Mesenchymal stem cell (in vitro differentiated cells and primary cell): ENCODE measurements at regions not wholly inside any gene's neighbourhood (a gene's known extent, or its start where the extent isn't known, plus 50 kb on each side); places are given as distances from the start of the nearest gene placed in this dataset.

Experiments used
- DNase-seq: peaks from one replicate; pipeline ENCODE4 v3.0.0-alpha.2; 2013
- H2AFZ ChIP-seq: one replicate; pipeline ENCODE4 v1.6.1; 2013; ENCODE audit warnings: low read depth, mild to moderate bottlenecking, control low read depth, inconsistent platforms, low read length, moderate library complexity
- H2AK5ac ChIP-seq: 2 replicates; pipeline ENCODE4 v1.6.1; 2013; ENCODE audit warnings: low read length, moderate library complexity, mild to moderate bottlenecking, inconsistent platforms; ENCODE audit not compliant: severe bottlenecking
- H2BK120ac ChIP-seq: one replicate; pipeline ENCODE4 v1.6.1; 2013; ENCODE audit warnings: low read depth, mild to moderate bottlenecking, inconsistent platforms, low read length, moderate library complexity
- H2BK12ac ChIP-seq, 2 experiments: one replicate each; pipeline ENCODE4 v1.6.1; 2013; ENCODE audit warnings: inconsistent platforms in 2 of 2, low read length in 2 of 2, mild to moderate bottlenecking in 2 of 2, moderate library complexity in 2 of 2, control low read depth in 1 of 2
- H2BK15ac ChIP-seq: one replicate; pipeline ENCODE4 v1.6.1; 2013; ENCODE audit warnings: mild to moderate bottlenecking, low read depth, inconsistent platforms; ENCODE audit not compliant: poor library complexity, severe bottlenecking
- H2BK5ac ChIP-seq: 2 replicates; pipeline ENCODE4 v1.6.1; 2013; ENCODE audit warnings: low read depth, mild to moderate bottlenecking, low read length, control low read depth, inconsistent platforms; ENCODE audit not compliant: poor library complexity, severe bottlenecking
- H3K14ac ChIP-seq, 2 experiments: one replicate each; pipeline ENCODE4 v1.6.1; 2013; ENCODE audit warnings: inconsistent platforms in 2 of 2, low read length in 2 of 2, control low read depth in 1 of 2, mild to moderate bottlenecking in 1 of 2, moderate library complexity in 1 of 2
- H3K18ac ChIP-seq, 2 experiments: one replicate each; pipeline ENCODE4 v1.6.1; 2013; ENCODE audit warnings: inconsistent platforms in 2 of 2, low read length in 2 of 2, control low read depth in 1 of 2, low read depth in 1 of 2, mild to moderate bottlenecking in 1 of 2
- H3K23ac ChIP-seq, 2 experiments: one replicate each; pipeline ENCODE4 v1.6.1; 2013; ENCODE audit warnings: inconsistent platforms in 2 of 2, low read length in 2 of 2, mild to moderate bottlenecking in 2 of 2, moderate library complexity in 2 of 2, control low read depth in 1 of 2
- H3K27ac ChIP-seq: 2 replicates; pipeline ENCODE4 v1.5.1; 2013; ENCODE audit warnings: mild to moderate bottlenecking, moderate library complexity, low read length, control low read depth, inconsistent platforms; ENCODE audit not compliant: poor library complexity, severe bottlenecking
- H3K27me3 ChIP-seq, 2 experiments: 2 replicates each; pipeline versions ENCODE4 v1.6.1 to v1.7.0; 2013; ENCODE audit warnings: low read length in 2 of 2, mild to moderate bottlenecking in 2 of 2, moderate library complexity in 2 of 2, control low read depth in 1 of 2, inconsistent platforms in 1 of 2; ENCODE audit not compliant: control insufficient read depth in 1 of 2, insufficient read depth in 1 of 2
- H3K36me3 ChIP-seq, 2 experiments: 2 replicates each; pipeline versions ENCODE4 v1.6.1 to v1.7.0; 2013; ENCODE audit warnings: low read length in 2 of 2, control low read depth in 1 of 2, inconsistent platforms in 1 of 2, low read depth in 1 of 2, mild to moderate bottlenecking in 1 of 2; ENCODE audit not compliant: insufficient read depth in 2 of 2, control insufficient read depth in 1 of 2
- H3K4ac ChIP-seq, 2 experiments: one replicate each; pipeline ENCODE4 v1.6.1; 2013; ENCODE audit warnings: inconsistent platforms in 2 of 2, low read length in 2 of 2, mild to moderate bottlenecking in 2 of 2, moderate library complexity in 2 of 2, control low read depth in 1 of 2, low read depth in 1 of 2
- H3K4me1 ChIP-seq: 2 replicates; pipeline ENCODE4 v1.6.1; 2013; ENCODE audit warnings: low read depth, low read length, control low read depth; ENCODE audit not compliant: control insufficient read depth, insufficient read depth
- H3K4me2 ChIP-seq: 2 replicates; pipeline ENCODE4 v1.6.1; 2013; ENCODE audit warnings: low read length, mild to moderate bottlenecking, inconsistent platforms; ENCODE audit not compliant: poor library complexity, severe bottlenecking
- H3K4me3 ChIP-seq, 2 experiments: 2 replicates each; pipeline versions ENCODE4 v1.5.1 to v1.7.0; 2013; ENCODE audit warnings: low read length in 2 of 2, mild to moderate bottlenecking in 2 of 2, control low read depth in 1 of 2, low read depth in 1 of 2; ENCODE audit not compliant: insufficient read depth in 1 of 2
- H3K79me1 ChIP-seq: replicated peaks from 2 replicates; pipeline ENCODE4 v1.6.1; 2013; ENCODE audit warnings: mild to moderate bottlenecking, control low read depth, low read length, inconsistent platforms; ENCODE audit not compliant: poor library complexity, severe bottlenecking
- H3K9ac ChIP-seq: 2 replicates; pipeline ENCODE4 v1.7.0; 2013; ENCODE audit warnings: mild to moderate bottlenecking, low read length, moderate library complexity
- H3K9me3 ChIP-seq: 2 replicates; pipeline ENCODE4 v1.7.0; 2013; ENCODE audit warnings: mild to moderate bottlenecking, low read length; ENCODE audit not compliant: control insufficient read depth
- H4K8ac ChIP-seq: one replicate; pipeline ENCODE4 v1.6.1; 2013; ENCODE audit warnings: inconsistent platforms, mild to moderate bottlenecking, low read length, moderate library complexity
- H4K91ac ChIP-seq: one replicate; pipeline ENCODE4 v1.6.1; 2013; ENCODE audit warnings: mild to moderate bottlenecking, low read length, inconsistent platforms
- WGBS: methylation state at CpG from one replicate; pipeline ENCODE4 v1.1.7; 2013; ENCODE audit warnings: mixed read lengths; 5-methylcytosine and 5-hydroxymethylcytosine counted together

- DNase-seq: no peak
- Histone ChIP-seq H2BK5ac (no peak overlapping the region), H2AFZ (no peak overlapping the region), H3K4me1 (no peaks in the 10 kb centered on the region), H2BK120ac (no peak overlapping the region), H2BK12ac (no peak overlapping the region), H3K14ac (no peak overlapping the region), H3K27ac (no peak overlapping the region), H3K4ac (no peak overlapping the region), H3K4me2 (no peak overlapping the region), H3K27me3 (peaks cover 0 to 11% of the 10 kb centered on the region in 2 experiments), H3K23ac (no peak overlapping the region), H3K18ac (no peak overlapping the region), H4K91ac (no peak overlapping the region), H3K79me1 (no peaks in the 10 kb centered on the region), H2BK15ac (no peak overlapping the region), H3K9ac (no peak overlapping the region), H4K8ac (no peak overlapping the region), H3K36me3 (no peaks in the 10 kb centered on the region), H2AK5ac (no peak overlapping the region), H3K9me3 (no peaks in the 10 kb centered on the region), H3K4me3 (no peak overlapping the region)
- 70% methylated on average over 5 of the region's 5 CpGs for WGBS
Observed at GRCh38 chr20:24138196-24138857, 149.7 kb upstream of the GGTLC1 start.

- H3K4ac ChIP-seq: no peak overlapping the region
- no peak overlapping the region for H2BK5ac ChIP-seq
- H2BK12ac ChIP-seq: no peak overlapping the region
- H3K18ac ChIP-seq: no peak overlapping the region
- no peak overlapping the region for H3K4me3 ChIP-seq
- H3K36me3 ChIP-seq: no peaks in the 10 kb centered on the region
- no peak overlapping the region for H3K9ac ChIP-seq
- no peak overlapping the region for H2AK5ac ChIP-seq
- H3K79me1 ChIP-seq: no peaks in the 10 kb centered on the region
- no peaks in the 10 kb centered on the region for H3K9me3 ChIP-seq
- H2AFZ ChIP-seq: no peak overlapping the region
- peaks cover 0 to 12% of the 10 kb centered on the region in 2 experiments for H3K27me3 ChIP-seq
- WGBS: 59% methylated on average over 2 of the region's 2 CpGs
- H4K8ac ChIP-seq: no peak overlapping the region
- H3K4me2 ChIP-seq: no peak overlapping the region
- DNase-seq: no peak
- H3K14ac ChIP-seq: no peak overlapping the region
- no peak overlapping the region for H3K27ac ChIP-seq
- no peak overlapping the region for H4K91ac ChIP-seq
- H3K23ac ChIP-seq: no peak overlapping the region
- no peak overlapping the region for H2BK120ac ChIP-seq
- no peak overlapping the region for H2BK15ac ChIP-seq
- H3K4me1 ChIP-seq: peaks cover 2% of the 10 kb centered on the region
Observed at GRCh38 chr20:24136659-24137246, 148.2 kb upstream of the GGTLC1 start.

- no peaks in the 10 kb centered on the region for H3K79me1 ChIP-seq
- no peaks in the 10 kb centered on the region for H3K36me3 ChIP-seq
- H3K9ac ChIP-seq: no peak overlapping the region
- 85% methylated on average over 10 of the region's 12 CpGs for WGBS
- no peak for DNase-seq
- no peaks in the 10 kb centered on the region for H3K9me3 ChIP-seq
- H3K23ac ChIP-seq: no peak overlapping the region
- H4K91ac ChIP-seq: no peak overlapping the region
- H3K27me3 ChIP-seq: peaks cover 0 to 16% of the 10 kb centered on the region in 2 experiments
- H3K27ac ChIP-seq: no peak overlapping the region
- no peak overlapping the region for H2BK120ac ChIP-seq
- peak overlapping the region; percentile 29 for H2AFZ ChIP-seq
- H4K8ac ChIP-seq: no peak overlapping the region
- no peak overlapping the region for H3K4me3 ChIP-seq
- no peak overlapping the region for H2BK15ac ChIP-seq
- no peak overlapping the region for H2AK5ac ChIP-seq
- no peak overlapping the region for H3K4ac ChIP-seq
- H3K4me2 ChIP-seq: no peak overlapping the region
- H2BK12ac ChIP-seq: no peak overlapping the region
- peaks cover 2% of the 10 kb centered on the region for H3K4me1 ChIP-seq
- H3K18ac ChIP-seq: no peak overlapping the region
- H2BK5ac ChIP-seq: no peak overlapping the region
- H3K14ac ChIP-seq: no peak overlapping the region
Observed at GRCh38 chr20:24135781-24136180, 147.2 kb upstream of the GGTLC1 start.

- Histone ChIP-seq H4K8ac (no peak overlapping the region), H3K9me3 (no peaks in the 10 kb centered on the region), H3K18ac (no peak overlapping the region), H3K4me1 (peaks cover 2% of the 10 kb centered on the region), H3K27me3 (peaks cover 0 to 21% of the 10 kb centered on the region in 2 experiments), H2BK120ac (no peak overlapping the region), H2BK12ac (no peak overlapping the region), H3K23ac (no peak overlapping the region), H2BK15ac (no peak overlapping the region), H3K9ac (no peak overlapping the region), H3K14ac (no peak overlapping the region), H2AK5ac (no peak overlapping the region), H4K91ac (no peak overlapping the region), H3K36me3 (no peaks in the 10 kb centered on the region), H3K79me1 (no peaks in the 10 kb centered on the region), H2BK5ac (peak overlapping the region; percentile 33), H3K27ac (no peak overlapping the region), H3K4me2 (no peak overlapping the region), H2AFZ (no peak overlapping the region), H3K4me3 (no peak overlapping the region), H3K4ac (no peak overlapping the region)
- DNase-seq: no peak
- WGBS: 89% methylated on average over 22 of the region's 22 CpGs
Observed at GRCh38 chr20:24134930-24135329, 146.4 kb upstream of the GGTLC1 start.
